RPMI7951 (cell line): ENCODE measurements at regions not wholly inside any gene's neighbourhood (a gene's known extent, or its start where the extent isn't known, plus 50 kb on each side); places are given as distances from the start of the nearest gene placed in this dataset.
"Not testable (repeated sequence)": the region's sequence is repeated elsewhere in the genome, so short reads cannot be mapped to it uniquely, and the experiment has no call there.

Experiments used
- DNase-seq: peaks from one replicate; pipeline ENCODE4 v3.0.0-alpha.2; 2012; ENCODE audit warnings: low read depth

- DNase-seq: no peak
Measured at GRCh38 chr3:105274536-105274935, 92.2 kb upstream of the ALCAM start.

DNA sequence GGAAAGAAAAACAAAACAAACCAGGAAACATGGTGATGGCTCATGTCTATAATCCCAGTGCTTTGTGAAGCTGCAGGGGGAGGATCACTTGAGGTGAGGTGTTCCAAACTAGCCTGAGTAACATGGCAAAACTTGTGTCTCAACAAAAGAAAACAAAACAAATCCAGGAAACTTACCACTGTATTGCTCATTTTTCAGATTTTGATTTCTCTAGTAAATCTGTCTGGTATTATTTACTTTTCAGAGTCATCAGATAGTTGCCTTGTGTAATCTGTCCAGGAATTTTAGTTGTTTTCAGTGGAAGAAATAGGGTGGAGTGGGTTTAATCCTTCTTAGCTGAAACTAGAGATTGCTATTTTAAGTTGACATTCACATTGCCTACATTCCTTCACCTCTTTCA, 91.8 kb upstream of the ALCAM start:
- no peak for DNase-seq

DNA sequence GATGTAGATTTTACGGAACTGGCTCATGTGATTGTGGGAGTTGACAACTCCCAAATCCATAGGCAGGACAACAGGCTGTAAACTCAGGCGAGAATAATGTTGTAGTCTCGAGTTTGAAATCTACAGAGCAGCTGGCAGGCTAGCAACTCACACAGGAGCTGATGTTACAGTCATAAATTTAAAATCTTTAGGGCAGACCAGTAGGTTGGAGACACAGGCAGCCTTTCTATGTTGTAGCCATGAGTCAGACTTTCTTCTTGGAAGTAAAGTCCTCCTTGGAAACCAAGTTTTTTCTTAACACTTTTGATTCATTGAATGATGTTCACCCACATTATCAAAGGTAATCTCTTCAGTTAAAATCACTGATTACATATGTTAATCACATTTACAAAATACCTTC, 89.1 kb upstream of the ALCAM start:
- no peak for DNase-seq

DNA sequence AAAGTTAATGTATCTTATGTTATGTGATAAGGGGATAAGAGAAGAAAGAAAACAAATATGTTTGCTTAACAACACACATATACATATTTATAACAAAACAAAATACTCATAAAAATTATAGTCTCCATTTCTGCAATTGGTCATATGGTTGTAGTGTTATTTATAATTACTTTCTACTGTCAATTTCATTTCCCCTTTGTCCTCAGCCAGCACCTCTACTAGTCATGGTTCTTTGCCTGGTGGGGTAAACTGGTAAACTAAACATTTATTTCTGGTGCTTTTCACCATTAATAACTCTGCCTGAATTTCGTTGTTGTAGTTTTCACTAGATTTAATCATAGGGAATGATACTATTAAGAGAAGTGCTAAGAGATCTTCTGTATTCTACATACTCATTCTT, 88.0 kb upstream of the ALCAM start:
- no peak for DNase-seq

DNA sequence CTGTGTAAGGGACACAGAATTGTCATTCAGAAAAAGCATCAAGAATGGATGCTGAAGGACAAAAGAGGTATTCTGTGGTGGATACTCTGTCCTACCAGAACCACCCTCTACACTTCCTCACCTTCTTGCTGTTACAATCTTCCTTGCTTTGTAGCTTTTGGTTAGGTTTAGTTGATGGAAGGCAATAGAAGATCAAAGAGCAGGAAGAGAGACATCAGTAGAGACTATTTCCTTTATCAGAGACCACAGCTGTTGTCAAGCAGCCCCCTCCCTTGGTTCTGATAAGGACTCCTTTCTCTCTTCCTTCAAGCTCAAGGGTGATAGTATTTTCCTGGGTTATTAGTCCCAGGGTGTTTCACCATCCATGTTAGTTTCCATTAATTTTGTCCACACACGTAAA, 84.7 kb upstream of the ALCAM start:
- no peak for DNase-seq

- DNase-seq: no peak
Measured at GRCh38 chr3:105284876-105285275, 81.8 kb upstream of the ALCAM start.

DNA sequence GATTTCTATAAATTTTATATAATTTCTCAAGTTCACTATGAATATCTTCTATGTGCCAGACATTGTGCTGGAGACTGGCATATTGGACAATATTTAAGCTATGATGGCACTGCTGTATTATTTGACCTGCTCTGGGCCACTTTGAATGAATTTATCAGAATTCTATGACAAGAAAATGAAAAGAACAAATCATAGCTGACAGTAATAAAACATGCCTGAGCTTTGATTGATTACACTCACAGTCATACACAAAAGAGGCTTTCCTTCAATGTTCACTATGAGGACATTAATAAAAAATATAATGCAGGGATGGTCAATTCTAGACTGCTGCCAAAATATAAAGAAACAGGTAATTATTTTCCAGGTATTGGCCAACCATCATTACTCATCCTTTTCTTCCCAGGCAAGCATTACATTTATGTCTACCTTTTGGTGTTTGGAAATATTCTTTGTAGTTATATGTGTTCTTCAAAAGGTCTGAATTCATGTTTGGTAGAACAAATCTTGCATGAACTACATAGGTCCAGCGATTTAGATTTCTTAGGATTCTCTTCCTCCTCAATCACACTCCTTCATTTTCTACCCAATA, 81.0 kb upstream of the ALCAM start:
- no peak for DNase-seq

- DNase-seq: no peak
Measured at GRCh38 chr3:105293441-105293840, 73.3 kb upstream of the ALCAM start.

- DNase-seq: not testable (repeated sequence)
Measured at GRCh38 chr3:105296182-105296822, 70.4 kb upstream of the ALCAM start.

DNA sequence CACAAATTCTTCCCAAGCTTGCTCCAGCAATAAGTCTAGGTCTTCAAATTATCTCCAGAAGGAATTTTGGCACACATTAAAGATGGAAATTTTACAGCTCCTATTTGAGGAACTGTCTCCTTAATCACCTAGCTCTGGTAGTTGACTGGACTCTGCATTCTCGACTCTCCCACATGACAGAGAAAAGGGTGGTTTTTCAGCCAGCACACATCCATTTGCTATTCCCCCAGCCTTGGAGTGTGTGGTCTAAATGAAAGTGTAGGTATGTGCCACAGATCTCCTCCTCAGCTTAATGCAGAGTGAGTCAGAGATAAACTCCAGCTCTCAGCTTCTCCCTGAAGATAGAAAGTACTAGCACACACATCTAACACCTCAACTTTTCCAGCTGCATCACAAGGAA, 62.2 kb upstream of the ALCAM start:
- DNase-seq: no peak

DNA sequence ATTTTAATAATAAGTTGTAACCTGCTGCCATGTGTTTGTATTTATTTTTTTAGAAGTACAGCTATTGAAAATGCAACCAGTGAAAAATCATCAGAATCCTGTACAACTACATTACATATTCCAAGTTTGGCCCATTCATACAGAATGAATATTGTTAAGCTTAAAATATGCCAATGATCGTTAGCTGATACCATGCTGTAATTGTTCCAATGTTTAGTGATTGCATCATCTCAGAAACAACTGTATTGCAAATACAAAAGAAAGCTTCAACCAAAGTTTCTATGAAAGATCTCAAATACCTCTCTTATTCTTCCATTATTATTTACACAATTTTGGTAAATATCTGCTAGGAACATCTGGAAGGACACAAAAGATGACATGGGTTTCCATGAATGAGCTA, 51.6 kb upstream of the ALCAM start:
- DNase-seq: no peak

DNA sequence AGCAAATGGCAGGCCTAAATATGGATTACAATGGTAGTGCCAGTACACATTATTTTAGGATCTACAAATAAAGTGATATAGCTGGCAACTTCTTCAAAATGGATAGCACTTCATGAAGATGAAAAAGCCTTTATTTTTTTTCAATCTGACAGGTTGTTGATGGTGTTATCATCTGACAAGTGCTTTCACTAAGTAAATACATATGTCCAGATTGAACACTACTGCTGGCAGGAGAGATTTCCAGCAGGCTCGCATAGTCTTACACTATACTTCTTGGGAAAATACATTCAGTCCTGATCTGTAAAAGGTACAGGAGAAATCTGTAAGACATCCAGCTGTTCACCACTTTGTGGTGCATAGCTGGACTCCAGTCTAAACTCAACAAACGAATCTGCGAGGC, 50.9 kb upstream of the ALCAM start:
- DNase-seq: no peak

- no peak for DNase-seq
Measured at GRCh38 chr3:105316331-105316730, 50.4 kb upstream of the ALCAM start.
